HG03064 (cell line): ENCODE measurements at regions not wholly inside any gene's neighbourhood (a gene's known extent, or its start where the extent isn't known, plus 50 kb on each side); places are given as distances from the start of the nearest gene placed in this dataset.

Source experiments
- ATAC-seq: cut with Tn5 transposase; IDR thresholded peaks from one replicate; pipeline ENCODE4 v1.9.1; 2021; ENCODE audit warnings: low read depth; ENCODE audit not compliant: unreplicated experiment

GRCh38 chr1:24992761-24993211, 62.7 kb upstream of the RUNX3 start:
- no peak for ATAC-seq

GRCh38 chr1:24992124-24992760, 62.2 kb upstream of the RUNX3 start:
- no peak for ATAC-seq

- ATAC-seq = no peak
These were observed 61.6 kb upstream of the RUNX3 start for GRCh38 chr1:24991697-24992096.

GRCh38 chr1:24990779-24991641, 60.9 kb upstream of the RUNX3 start:
- ATAC-seq = no peak

- no peak for ATAC-seq
These were observed 60.1 kb upstream of the RUNX3 start for GRCh38 chr1:24990136-24990535.

GRCh38 chr1:24989082-24989481, 59.0 kb upstream of the RUNX3 start:
- ATAC-seq = no peak

- ATAC-seq = no peak
These were observed 58.5 kb upstream of the RUNX3 start for GRCh38 chr1:24988558-24988912.

- ATAC-seq = no peak
These were observed 57.9 kb upstream of the RUNX3 start for GRCh38 chr1:24987875-24988557.

- ATAC-seq = no peak
These were observed 57.3 kb upstream of the RUNX3 start for GRCh38 chr1:24987424-24987823.

GRCh38 chr1:24986372-24986965, 56.4 kb upstream of the RUNX3 start:
- ATAC-seq = no peak

GRCh38 chr1:24985737-24986136, 55.7 kb upstream of the RUNX3 start:
- ATAC-seq = no peak

- ATAC-seq = no peak
These were observed 54.9 kb upstream of the RUNX3 start for GRCh38 chr1:24984800-24985522.

- ATAC-seq = no peak
These were observed 54.2 kb upstream of the RUNX3 start for GRCh38 chr1:24984300-24984699.

GRCh38 chr1:24983006-24983680, 53.1 kb upstream of the RUNX3 start:
- no peak for ATAC-seq

- ATAC-seq = no peak
These were observed 51.5 kb upstream of the RUNX3 start for GRCh38 chr1:24981631-24982005.

GRCh38 chr1:24980836-24981630, 51.0 kb upstream of the RUNX3 start:
- no peak for ATAC-seq
